Keratinocyte (primary cell): ENCODE measurements at regions not wholly inside any gene's neighbourhood (a gene's known extent, or its start where the extent isn't known, plus 50 kb on each side); places are given as distances from the start of the nearest gene placed in this dataset.

ENCODE experiments used
- DNase-seq: peaks from one replicate; pipeline ENCODE4 v3.0.0-alpha.2; 2011; ENCODE audit warnings: low read depth, missing footprints, low spot score
- FAIRE-seq: peaks from 2 replicates; lab custom pipeline; 2011; peaks lifted over from hg19 to GRCh38; lab: Jason Lieb, UNC
- H2AFZ ChIP-seq: 2 replicates; pipeline ENCODE4 v1.6.0; 2012; ENCODE audit warnings: low read length, control low read depth, inconsistent platforms; ENCODE audit not compliant: control insufficient read depth
- H3K27ac ChIP-seq: 2 replicates; pipeline ENCODE4 v1.5.1; 2011; ENCODE audit warnings: low read length; ENCODE audit not compliant: control insufficient read depth, insufficient read depth
- H3K27me3 ChIP-seq: 3 replicates; pipeline ENCODE4 v1.6.0; 2011; ENCODE audit warnings: low read length; ENCODE audit not compliant: control insufficient read depth, insufficient read depth; ENCODE audit errors: extremely low read depth
- H3K36me3 ChIP-seq, 2 experiments: 2 replicates in 1 of 2; 3 replicates in 1 of 2; pipeline ENCODE4 v1.5.1; 2011; ENCODE audit warnings: low read length in 2 of 2, mild to moderate bottlenecking in 1 of 2; ENCODE audit not compliant: control insufficient read depth in 2 of 2, insufficient read depth in 2 of 2; ENCODE audit errors: extremely low read depth in 1 of 2
- H3K4me1 ChIP-seq: 3 replicates; pipeline ENCODE4 v1.5.1; 2011; ENCODE audit warnings: low read length; ENCODE audit not compliant: control insufficient read depth, insufficient read depth; ENCODE audit errors: extremely low read depth
- H3K4me2 ChIP-seq: 3 replicates; pipeline ENCODE4 v1.6.0; 2011; ENCODE audit warnings: low read depth, low read length; ENCODE audit not compliant: control insufficient read depth, insufficient read depth; ENCODE audit errors: extremely low read depth
- H3K4me3 ChIP-seq, 3 experiments: fragments of 200-600 bp in 1 of 3; sonication (generic) in 1 of 3; 2 replicates in 2 of 3; 3 replicates in 1 of 3; pipeline ENCODE4 v1.5.1; 2011 to 2016; ENCODE audit warnings: low read length in 3 of 3, mild to moderate bottlenecking in 3 of 3, control low read depth in 2 of 3, inconsistent platforms in 1 of 3, low read depth in 1 of 3, mixed read lengths in 1 of 3, mixed run types in 1 of 3, moderate library complexity in 1 of 3; ENCODE audit not compliant: control insufficient read depth in 2 of 3, insufficient read depth in 2 of 3; ENCODE audit errors: extremely low read depth in 1 of 3
- H3K79me2 ChIP-seq: 2 replicates; pipeline ENCODE4 v1.6.0; 2012; ENCODE audit warnings: low read length; ENCODE audit not compliant: control insufficient read depth, insufficient read depth
- H3K9ac ChIP-seq: 3 replicates; pipeline ENCODE4 v1.6.0; 2011; ENCODE audit warnings: low read length; ENCODE audit not compliant: control insufficient read depth, insufficient read depth; ENCODE audit errors: extremely low read depth
- H3K9me1 ChIP-seq: 3 replicates; pipeline ENCODE4 v1.6.0; 2011; ENCODE audit warnings: low read length; ENCODE audit not compliant: control insufficient read depth, insufficient read depth; ENCODE audit errors: extremely low read depth
- H3K9me3 ChIP-seq: 2 replicates; pipeline ENCODE4 v1.5.1; 2012; ENCODE audit warnings: low read depth, low read length; ENCODE audit not compliant: control insufficient read depth
- H4K20me1 ChIP-seq: 3 replicates; pipeline ENCODE4 v1.6.0; 2011; ENCODE audit warnings: low read length; ENCODE audit not compliant: control insufficient read depth, insufficient read depth; ENCODE audit errors: extremely low read depth
- EZH2 ChIP-seq: IDR thresholded peaks from one replicate; pipeline ENCODE4 v1.6.1; 2012; ENCODE audit warnings: inconsistent platforms, mild to moderate bottlenecking, low read length, moderate library complexity
- dilution Hi-C: fragments of 300-500 bp; cut with MboI; formaldehyde crosslinking; loops from one replicate; pipeline ENCODE4 v1.7.0; 2020; ENCODE audit warnings: low sequenced_read_pairs; ENCODE audit not compliant: extremely low pct_ligation_motif_present
- TF ChIP-seq, protein P1 (sequence below), 3 experiments: IDR thresholded peaks in 1 of 3; conservative IDR thresholded peaks in 1 of 3; optimal IDR thresholded peaks in 1 of 3; 2 replicates in 2 of 3; 3 replicates in 1 of 3; pipeline versions ENCODE3 to v1.5.1; 2011; ENCODE audit warnings: low read length in 3 of 3, mild to moderate bottlenecking in 3 of 3, moderate library complexity in 2 of 3, control low read depth in 1 of 3, inconsistent platforms in 1 of 3; ENCODE audit not compliant: insufficient read depth in 2 of 3; ENCODE audit errors: extremely low read depth in 1 of 3

DNA sequence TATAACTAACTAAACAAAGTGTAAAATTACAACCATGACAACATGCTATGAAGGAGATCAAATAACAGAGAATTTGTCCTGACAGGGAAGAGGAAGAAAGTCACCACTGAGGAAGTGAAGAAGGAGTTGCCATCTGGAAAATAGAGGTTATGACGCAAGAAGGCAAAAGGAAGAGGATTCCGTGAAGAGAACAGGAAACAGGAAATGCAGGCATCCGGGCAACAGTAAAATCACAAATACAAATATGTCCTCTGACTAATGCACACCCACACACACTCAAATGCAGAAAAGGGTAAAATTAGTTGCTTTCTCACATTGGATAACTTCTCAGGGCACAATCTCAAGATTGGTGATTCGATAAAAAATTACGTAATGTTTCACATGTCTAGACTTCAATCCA, 278.4 kb downstream of the TMX3 start:
- peak overlapping the region; percentile 17 for H2AFZ ChIP-seq
- TF ChIP-seq EZH2 = no peak
- TF ChIP-seq, protein P1, sequence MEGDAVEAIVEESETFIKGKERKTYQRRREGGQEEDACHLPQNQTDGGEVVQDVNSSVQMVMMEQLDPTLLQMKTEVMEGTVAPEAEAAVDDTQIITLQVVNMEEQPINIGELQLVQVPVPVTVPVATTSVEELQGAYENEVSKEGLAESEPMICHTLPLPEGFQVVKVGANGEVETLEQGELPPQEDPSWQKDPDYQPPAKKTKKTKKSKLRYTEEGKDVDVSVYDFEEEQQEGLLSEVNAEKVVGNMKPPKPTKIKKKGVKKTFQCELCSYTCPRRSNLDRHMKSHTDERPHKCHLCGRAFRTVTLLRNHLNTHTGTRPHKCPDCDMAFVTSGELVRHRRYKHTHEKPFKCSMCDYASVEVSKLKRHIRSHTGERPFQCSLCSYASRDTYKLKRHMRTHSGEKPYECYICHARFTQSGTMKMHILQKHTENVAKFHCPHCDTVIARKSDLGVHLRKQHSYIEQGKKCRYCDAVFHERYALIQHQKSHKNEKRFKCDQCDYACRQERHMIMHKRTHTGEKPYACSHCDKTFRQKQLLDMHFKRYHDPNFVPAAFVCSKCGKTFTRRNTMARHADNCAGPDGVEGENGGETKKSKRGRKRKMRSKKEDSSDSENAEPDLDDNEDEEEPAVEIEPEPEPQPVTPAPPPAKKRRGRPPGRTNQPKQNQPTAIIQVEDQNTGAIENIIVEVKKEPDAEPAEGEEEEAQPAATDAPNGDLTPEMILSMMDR (optimal IDR thresholded peaks at IDR 0.05 in 1 of 3, IDR thresholded peaks at IDR 0.05 in 1 of 3, conservative IDR thresholded peaks at IDR 0.05 in 1 of 3; ENCODE audit: extremely low read depth in 1 of 3, insufficient read depth in 2 of 3, low read length in 3 of 3) = no peak
- H3K9ac ChIP-seq = no peak overlapping the region
- no peaks in the 10 kb centered on the region for H4K20me1 ChIP-seq
- H3K79me2 ChIP-seq = no peaks in the 10 kb centered on the region
- H3K27ac ChIP-seq = no peak overlapping the region
- H3K9me1 ChIP-seq = no peaks in the 10 kb centered on the region
- no peaks in the 10 kb centered on the region for H3K36me3 ChIP-seq
- H3K27me3 ChIP-seq = no peaks in the 10 kb centered on the region
- FAIRE-seq (peak; percentile 39), DNase-seq (no peak)
- dilution Hi-C loops = no loop called here
- no peak overlapping the region for H3K4me3 ChIP-seq
- H3K4me1 ChIP-seq = peaks cover 8% of the 10 kb centered on the region
- H3K4me2 ChIP-seq = no peak overlapping the region
- peaks cover 3% of the 10 kb centered on the region for H3K9me3 ChIP-seq

DNA sequence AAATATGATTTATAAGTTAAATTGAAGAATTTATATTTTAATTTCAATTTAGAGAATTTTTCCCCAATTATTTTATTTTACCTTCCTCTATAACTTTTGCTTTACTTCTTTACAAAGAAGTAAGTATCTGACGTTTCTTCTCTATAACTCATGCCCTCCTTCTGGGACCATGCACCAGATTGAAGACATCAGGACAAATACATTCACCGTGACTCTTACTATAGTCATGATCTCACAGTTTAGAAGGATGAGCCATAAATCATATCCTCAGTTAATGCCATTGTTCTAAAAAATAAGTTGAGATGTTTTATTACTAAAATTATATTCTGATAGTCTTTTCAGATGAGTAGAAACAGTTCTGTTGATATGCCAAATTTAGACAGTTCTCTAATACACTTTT, 279.3 kb downstream of the TMX3 start:
- dilution Hi-C loops = no loop called here

More for the DNA sequence above, 279.3 kb downstream of the TMX3 start:
- Histone ChIP-seq H3K4me2 (no peak overlapping the region), H3K79me2 (no peaks in the 10 kb centered on the region), H3K9me3 (peaks cover 3% of the 10 kb centered on the region), H3K27me3 (no peaks in the 10 kb centered on the region), H3K9ac (no peak overlapping the region), H3K9me1 (no peaks in the 10 kb centered on the region), H3K4me3 (no peak overlapping the region), H3K36me3 (no peaks in the 10 kb centered on the region), H2AFZ (no peak overlapping the region), H3K4me1 (peaks cover 17% of the 10 kb centered on the region), H3K27ac (no peak overlapping the region), H4K20me1 (no peaks in the 10 kb centered on the region)
- FAIRE-seq (no peak), DNase-seq (no peak)
- TF ChIP-seq, protein P1 (optimal IDR thresholded peaks at IDR 0.05 in 1 of 3, IDR thresholded peaks at IDR 0.05 in 1 of 3, conservative IDR thresholded peaks at IDR 0.05 in 1 of 3; ENCODE audit: extremely low read depth in 1 of 3, insufficient read depth in 2 of 3, low read length in 3 of 3) = no peak
- no peak for TF ChIP-seq EZH2
